ENCODE measurements at regions not wholly inside any gene's neighbourhood (a gene's known extent, or its start where the extent isn't known, plus 50 kb on each side); places are given as distances from the start of the nearest gene placed in this dataset.

DNA sequence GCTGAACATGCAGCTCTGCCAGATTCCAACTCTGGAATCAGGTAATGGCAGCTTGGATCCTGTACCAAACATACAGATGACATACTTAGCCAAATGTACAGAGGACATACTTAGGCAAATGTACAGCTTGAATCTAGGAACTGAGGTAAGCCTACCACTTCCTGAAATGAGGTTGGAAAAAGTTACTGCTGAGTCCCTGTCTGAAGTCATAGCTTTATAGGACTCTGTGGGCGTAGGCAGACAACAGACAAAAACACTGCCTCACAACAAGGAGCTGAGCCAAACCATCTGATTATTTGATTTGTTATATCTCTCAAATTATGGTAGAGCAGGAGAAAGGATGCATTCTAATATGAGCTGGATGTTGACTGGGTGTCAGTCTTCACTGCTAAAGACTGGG, 290.2 kb upstream of the TCF4 start:
- TF ChIP-seq, protein P1, sequence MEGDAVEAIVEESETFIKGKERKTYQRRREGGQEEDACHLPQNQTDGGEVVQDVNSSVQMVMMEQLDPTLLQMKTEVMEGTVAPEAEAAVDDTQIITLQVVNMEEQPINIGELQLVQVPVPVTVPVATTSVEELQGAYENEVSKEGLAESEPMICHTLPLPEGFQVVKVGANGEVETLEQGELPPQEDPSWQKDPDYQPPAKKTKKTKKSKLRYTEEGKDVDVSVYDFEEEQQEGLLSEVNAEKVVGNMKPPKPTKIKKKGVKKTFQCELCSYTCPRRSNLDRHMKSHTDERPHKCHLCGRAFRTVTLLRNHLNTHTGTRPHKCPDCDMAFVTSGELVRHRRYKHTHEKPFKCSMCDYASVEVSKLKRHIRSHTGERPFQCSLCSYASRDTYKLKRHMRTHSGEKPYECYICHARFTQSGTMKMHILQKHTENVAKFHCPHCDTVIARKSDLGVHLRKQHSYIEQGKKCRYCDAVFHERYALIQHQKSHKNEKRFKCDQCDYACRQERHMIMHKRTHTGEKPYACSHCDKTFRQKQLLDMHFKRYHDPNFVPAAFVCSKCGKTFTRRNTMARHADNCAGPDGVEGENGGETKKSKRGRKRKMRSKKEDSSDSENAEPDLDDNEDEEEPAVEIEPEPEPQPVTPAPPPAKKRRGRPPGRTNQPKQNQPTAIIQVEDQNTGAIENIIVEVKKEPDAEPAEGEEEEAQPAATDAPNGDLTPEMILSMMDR (IDR thresholded peaks at IDR 0.05) = no peak
- TF ChIP-seq EZH2 (IDR thresholded peaks at IDR 0.05) = no peak
